HG02885 (cell line): ENCODE measurements at regions not wholly inside any gene's neighbourhood (a gene's known extent, or its start where the extent isn't known, plus 50 kb on each side); places are given as distances from the start of the nearest gene placed in this dataset.
"Not testable (repeated sequence)": the region's sequence is repeated elsewhere in the genome, so short reads cannot be mapped to it uniquely, and the experiment has no call there.

ENCODE experiments used
- ATAC-seq: cut with Tn5 transposase; IDR thresholded peaks from one replicate; pipeline ENCODE4 v1.9.1; 2021; ENCODE audit warnings: mild to moderate bottlenecking; ENCODE audit not compliant: unreplicated experiment, poor library complexity

- ATAC-seq = no peak
Observed at GRCh38 chr6:11309947-11310665, 77.6 kb upstream of the NEDD9 start.

GRCh38 chr6:11307226-11307625 lies 74.8 kb upstream of the NEDD9 start:
- ATAC-seq = no peak

GRCh38 chr6:11304946-11305345 lies 72.5 kb upstream of the NEDD9 start:
- no peak for ATAC-seq

GRCh38 chr6:11299876-11300428 lies 67.5 kb upstream of the NEDD9 start:
- not testable (repeated sequence) for ATAC-seq

- not testable (repeated sequence) for ATAC-seq
Observed at GRCh38 chr6:11299421-11299784, 66.9 kb upstream of the NEDD9 start.

GRCh38 chr6:11298651-11299420 lies 66.4 kb upstream of the NEDD9 start:
- no peak for ATAC-seq

GRCh38 chr6:11297376-11297729 lies 64.9 kb upstream of the NEDD9 start:
- ATAC-seq = no peak

GRCh38 chr6:11296449-11297375 lies 64.2 kb upstream of the NEDD9 start:
- ATAC-seq = no peak

GRCh38 chr6:11295969-11296368 lies 63.5 kb upstream of the NEDD9 start:
- no peak for ATAC-seq

- ATAC-seq = no peak
Observed at GRCh38 chr6:11294228-11294627, 61.8 kb upstream of the NEDD9 start.

GRCh38 chr6:11292594-11293236 lies 60.2 kb upstream of the NEDD9 start:
- no peak for ATAC-seq

- no peak for ATAC-seq
Observed at GRCh38 chr6:11292091-11292490, 59.6 kb upstream of the NEDD9 start.

- ATAC-seq = no peak
Observed at GRCh38 chr6:11291582-11291981, 59.1 kb upstream of the NEDD9 start.

- ATAC-seq = no peak
Observed at GRCh38 chr6:11290027-11290426, 57.6 kb upstream of the NEDD9 start.

- ATAC-seq = no peak
Observed at GRCh38 chr6:11288065-11288464, 55.6 kb upstream of the NEDD9 start.

- ATAC-seq = no peak
Observed at GRCh38 chr6:11284996-11285395, 52.5 kb upstream of the NEDD9 start.

- no peak for ATAC-seq
Observed at GRCh38 chr6:11283629-11284028, 51.2 kb upstream of the NEDD9 start.

- ATAC-seq = no peak
Observed at GRCh38 chr6:11282875-11283274, 50.4 kb upstream of the NEDD9 start.
